H9 (cell line): ENCODE measurements at regions not wholly inside any gene's neighbourhood (a gene's known extent, or its start where the extent isn't known, plus 50 kb on each side); places are given as distances from the start of the nearest gene placed in this dataset.

ENCODE experiments used
- DNase-seq: peaks from one replicate; pipeline ENCODE4 v3.0.0-alpha.2; 2017
- H2AFZ ChIP-seq: one replicate; pipeline ENCODE4 v1.6.1; 2013; ENCODE audit warnings: mild to moderate bottlenecking, low read length, control low read depth, moderate library complexity
- H2AK5ac ChIP-seq: 2 replicates; pipeline ENCODE4 v1.6.1; 2013; ENCODE audit warnings: low read length, control low read depth, mixed read lengths; ENCODE audit not compliant: insufficient read length
- H2BK120ac ChIP-seq: one replicate; pipeline ENCODE4 v1.6.1; 2013; ENCODE audit warnings: low read depth, mild to moderate bottlenecking, low read length, control low read depth, inconsistent platforms; ENCODE audit not compliant: poor library complexity, severe bottlenecking
- H2BK12ac ChIP-seq: 2 replicates; pipeline ENCODE4 v1.6.1; 2013; ENCODE audit warnings: low read length, control low read depth, mixed read lengths, low read depth; ENCODE audit not compliant: insufficient read length
- H2BK15ac ChIP-seq: 2 replicates; pipeline ENCODE4 v1.6.1; 2013; ENCODE audit warnings: low read depth, low read length, control low read depth
- H2BK20ac ChIP-seq: one replicate; pipeline ENCODE4 v1.6.1; 2013; ENCODE audit warnings: low read depth, mild to moderate bottlenecking, low read length, control low read depth, inconsistent platforms; ENCODE audit not compliant: poor library complexity, severe bottlenecking
- H2BK5ac ChIP-seq: 2 replicates; pipeline ENCODE4 v1.6.1; 2013; ENCODE audit warnings: low read length, control low read depth, mixed read lengths; ENCODE audit not compliant: insufficient read length
- H3K14ac ChIP-seq: 2 replicates; pipeline ENCODE4 v1.6.1; 2013; ENCODE audit warnings: low read length, control low read depth; ENCODE audit not compliant: insufficient read depth
- H3K18ac ChIP-seq: 2 replicates; pipeline ENCODE4 v1.6.1; 2013; ENCODE audit warnings: low read depth, mild to moderate bottlenecking, mixed read lengths, low read length, control low read depth; ENCODE audit not compliant: insufficient read length
- H3K23ac ChIP-seq: 2 replicates; pipeline ENCODE4 v1.6.1; 2013; ENCODE audit warnings: low read length, control low read depth, mixed read lengths, low read depth; ENCODE audit not compliant: insufficient read length
- H3K23me2 ChIP-seq: 2 replicates; pipeline ENCODE4 v1.6.1; 2013; ENCODE audit warnings: low read depth, mild to moderate bottlenecking, mixed read lengths, low read length, control low read depth; ENCODE audit not compliant: insufficient read length, poor library complexity, severe bottlenecking
- H3K27ac ChIP-seq: 2 replicates; pipeline ENCODE4 v1.5.1; 2013; ENCODE audit warnings: low read length, control low read depth, mixed read lengths, low read depth; ENCODE audit not compliant: insufficient read length
- H3K27me3 ChIP-seq: 2 replicates; pipeline ENCODE4 v1.6.1; 2013; ENCODE audit warnings: low read length, control low read depth, inconsistent platforms; ENCODE audit not compliant: insufficient read depth
- H3K4ac ChIP-seq: 2 replicates; pipeline ENCODE4 v1.6.1; 2013; ENCODE audit warnings: low read depth, mild to moderate bottlenecking, control low read depth, inconsistent platforms, low read length, moderate library complexity
- H3K4me1 ChIP-seq: 2 replicates; pipeline ENCODE4 v1.6.1; 2013; ENCODE audit warnings: low read length, control low read depth, inconsistent platforms; ENCODE audit not compliant: insufficient read depth
- H3K4me2 ChIP-seq: 2 replicates; pipeline ENCODE4 v1.6.1; 2013; ENCODE audit warnings: low read length, control low read depth, mixed read lengths; ENCODE audit not compliant: insufficient read length, insufficient read depth
- H3K56ac ChIP-seq: 2 replicates; pipeline ENCODE4 v1.6.1; 2013; ENCODE audit warnings: low read depth, mild to moderate bottlenecking, mixed read lengths, low read length, control low read depth; ENCODE audit not compliant: insufficient read length
- H3K79me1 ChIP-seq: 2 replicates; pipeline ENCODE4 v1.6.1; 2013; ENCODE audit warnings: low read depth, mild to moderate bottlenecking, moderate library complexity, low read length, control low read depth, inconsistent platforms; ENCODE audit not compliant: insufficient read depth, poor library complexity, severe bottlenecking
- H3K79me2 ChIP-seq: 2 replicates; pipeline ENCODE4 v1.6.1; 2013; ENCODE audit warnings: low read length, control low read depth, inconsistent platforms; ENCODE audit not compliant: insufficient read depth
- H3K9ac ChIP-seq: 2 replicates; pipeline ENCODE4 v1.6.1; 2013; ENCODE audit warnings: low read length, control low read depth, mixed read lengths; ENCODE audit not compliant: insufficient read length; ENCODE audit errors: extremely low read depth
- H3K9me3 ChIP-seq: one replicate; pipeline ENCODE4 v1.6.1; 2013; ENCODE audit warnings: low read depth, low read length, inconsistent platforms; ENCODE audit not compliant: control insufficient read depth
- H3T11ph ChIP-seq: one replicate; pipeline ENCODE4 v1.6.1; 2013; ENCODE audit warnings: mild to moderate bottlenecking, low read length, control low read depth, inconsistent platforms
- H4K20me1 ChIP-seq: one replicate; pipeline ENCODE4 v1.6.1; 2013; ENCODE audit not compliant: control insufficient read depth, insufficient read length, insufficient read depth
- H4K5ac ChIP-seq: 2 replicates; pipeline ENCODE4 v1.6.1; 2013; ENCODE audit warnings: low read depth, mild to moderate bottlenecking, mixed read lengths, low read length, control low read depth; ENCODE audit not compliant: insufficient read length
- H4K8ac ChIP-seq: replicated peaks from 2 replicates; pipeline ENCODE4 v1.6.1; 2013; ENCODE audit warnings: low read length, control low read depth, mixed read lengths, low read depth; ENCODE audit not compliant: insufficient read length
- H4K91ac ChIP-seq: 2 replicates; pipeline ENCODE4 v1.6.1; 2013; ENCODE audit warnings: low read depth, mild to moderate bottlenecking, moderate library complexity, mixed read lengths, low read length, control low read depth; ENCODE audit not compliant: insufficient read length
- H3K27ac Mint-ChIP-seq, 3 experiments: 2 replicates in 2 of 3; 3 replicates in 1 of 3; pipeline ENCODE4 v1.8.0; 2020 to 2021; ENCODE audit warnings: mixed read lengths in 3 of 3, mild to moderate bottlenecking in 1 of 3, moderate library complexity in 1 of 3
- H3K27me3 Mint-ChIP-seq: 2 replicates; pipeline ENCODE4 v1.8.0; 2021; ENCODE audit warnings: low read depth, mild to moderate bottlenecking, moderate library complexity, mixed read lengths
- H3K36me3 Mint-ChIP-seq, 3 experiments: 2 replicates in 2 of 3; 3 replicates in 1 of 3; pipeline ENCODE4 v1.8.0; 2020 to 2021; ENCODE audit warnings: low read depth in 3 of 3, mixed read lengths in 3 of 3; ENCODE audit not compliant: insufficient read depth in 1 of 3
- H3K4me1 Mint-ChIP-seq, 2 experiments: 2 replicates each; pipeline ENCODE4 v1.8.0; 2020; ENCODE audit warnings: mixed read lengths in 2 of 2
- H3K4me3 Mint-ChIP-seq, 2 experiments: 2 replicates in 1 of 2; 3 replicates in 1 of 2; pipeline ENCODE4 v1.8.0; 2020 to 2021; ENCODE audit warnings: mild to moderate bottlenecking in 2 of 2, mixed read lengths in 2 of 2, moderate library complexity in 1 of 2
- H3K9me3 Mint-ChIP-seq, 2 experiments: 2 replicates in 1 of 2; 3 replicates in 1 of 2; pipeline ENCODE4 v1.8.0; 2020; ENCODE audit warnings: mild to moderate bottlenecking in 2 of 2, mixed read lengths in 2 of 2, moderate library complexity in 1 of 2
- CTCF ChIP-seq: fragments of 200-600 bp; sonication (generic); conservative IDR thresholded peaks from 3 replicates; pipeline ENCODE4 v1.8.0; 2021; ENCODE audit warnings: antibody characterized with exemption, mild to moderate bottlenecking
- WGBS: extraction: QIAGEN DNeasy Blood & Tissue Kit; methylation state at CpG from one replicate; pipeline ENCODE4 v1.1.7; 2013; ENCODE audit warnings: missing lambda C conversion rate, low lambda C conversion rate, mixed read lengths; ENCODE audit not compliant: insufficient read length; ENCODE audit errors: extremely low coverage; 5-methylcytosine and 5-hydroxymethylcytosine counted together

GRCh38 chr18:79596446-79597175 is 83.0 kb upstream of the CTDP1 start:
- Histone ChIP-seq H2BK5ac (no peak overlapping the region), H3K27me3 (no peaks in the 10 kb centered on the region), H3K4me2 (no peak overlapping the region), H2BK120ac (no peak overlapping the region), H4K5ac (no peak overlapping the region), H3K79me1 (no peaks in the 10 kb centered on the region), H3K14ac (no peak overlapping the region; the same call in 1 of the 2 replicates), H2BK12ac (no peak overlapping the region), H3K4me1 (no peaks in the 10 kb centered on the region), H2BK20ac (no peak overlapping the region), H3K23ac (no peak overlapping the region), H3K56ac (no peak overlapping the region), H2AFZ (no peak overlapping the region), H4K91ac (no peak overlapping the region), H3T11ph (no peak overlapping the region), H2AK5ac (no peak overlapping the region), H4K20me1 (no peaks in the 10 kb centered on the region), H3K9me3 (no peaks in the 10 kb centered on the region), H3K79me2 (no peaks in the 10 kb centered on the region), H3K23me2 (no peaks in the 10 kb centered on the region), H3K4ac (no peak overlapping the region), H3K27ac (no peak overlapping the region), H2BK15ac (no peak overlapping the region), H4K8ac (no peak overlapping the region), H3K9ac (no peak overlapping the region), H3K18ac (no peak overlapping the region)
- no CpG with 5 or more reads among the region's 27 CpGs for WGBS
- Mint-ChIP-seq H3K27ac (no peak overlapping the region), H3K27me3 (peaks cover 14% of the 10 kb centered on the region), H3K4me1 (peaks cover 0 to 15% of the 10 kb centered on the region in 2 experiments; a peak in 3 of 4 replicates), H3K9me3 (peaks cover 0 to 5% of the 10 kb centered on the region in 2 experiments; a peak in 2 of 5 replicates), H3K4me3 (no peak overlapping the region), H3K36me3 (no peaks in the 10 kb centered on the region)
- DNase-seq = no peak
- TF ChIP-seq CTCF = no peak
